ENCODE measurements at regions not wholly inside any gene's neighbourhood (a gene's known extent, or its start where the extent isn't known, plus 50 kb on each side); places are given as distances from the start of the nearest gene placed in this dataset.

GRCh38 chr3:73273341-73273740 lies 211.9 kb downstream of the EBLN2 start:
- Histone ChIP-seq H3K27me3 (ENCODE audit: control insufficient read depth, insufficient read depth, low read length) (no peaks in the 10 kb centered on the region), H3K36me3 (ENCODE audit: control insufficient read depth, insufficient read depth, low read length) (no peaks in the 10 kb centered on the region), H3K4me3 (ENCODE audit: low read depth, low read length) (no peak overlapping the region)
- TF ChIP-seq CTCF (IDR thresholded peaks at IDR 0.05; ENCODE audit: insufficient read depth, low read length, severe bottlenecking) = no peak
- FAIRE-seq (no peak), DNase-seq (ENCODE audit: low read depth) (no peak)

- no peak overlapping the region for H3K4me3 ChIP-seq (ENCODE audit: low read depth, low read length)
- TF ChIP-seq CTCF (IDR thresholded peaks at IDR 0.05; ENCODE audit: insufficient read depth, low read length, severe bottlenecking) = no peak
- no peak for FAIRE-seq
- H3K36me3 ChIP-seq (ENCODE audit: control insufficient read depth, insufficient read depth, low read length) = no peaks in the 10 kb centered on the region
- no peaks in the 10 kb centered on the region for H3K27me3 ChIP-seq (ENCODE audit: control insufficient read depth, insufficient read depth, low read length)
- DNase-seq (ENCODE audit: low read depth) = no peak
Measured at GRCh38 chr3:73280746-73281145, 219.3 kb downstream of the EBLN2 start.

- no peak for FAIRE-seq
- Histone ChIP-seq H3K27me3 (ENCODE audit: control insufficient read depth, insufficient read depth, low read length) (no peaks in the 10 kb centered on the region), H3K36me3 (ENCODE audit: control insufficient read depth, insufficient read depth, low read length) (no peaks in the 10 kb centered on the region), H3K4me3 (ENCODE audit: low read depth, low read length) (no peak overlapping the region)
- DNase-seq (ENCODE audit: low read depth) = no peak
- TF ChIP-seq CTCF (IDR thresholded peaks at IDR 0.05; ENCODE audit: insufficient read depth, low read length, severe bottlenecking) = no peak
Measured at GRCh38 chr3:73284472-73284871, 223.0 kb downstream of the EBLN2 start.

GRCh38 chr3:73291541-73291940 lies 230.1 kb downstream of the EBLN2 start:
- no peak overlapping the region for H3K4me3 ChIP-seq (ENCODE audit: low read depth, low read length)
- FAIRE-seq = no peak
- DNase-seq (ENCODE audit: low read depth) = no peak
- H3K27me3 ChIP-seq (ENCODE audit: control insufficient read depth, insufficient read depth, low read length) = no peaks in the 10 kb centered on the region
- no peak for TF ChIP-seq CTCF (IDR thresholded peaks at IDR 0.05; ENCODE audit: insufficient read depth, low read length, severe bottlenecking)
- H3K36me3 ChIP-seq (ENCODE audit: control insufficient read depth, insufficient read depth, low read length) = no peaks in the 10 kb centered on the region

- no peak for DNase-seq (ENCODE audit: low read depth)
- FAIRE-seq = no peak
Measured at GRCh38 chr3:73292220-73292619, 230.8 kb downstream of the EBLN2 start.

More at GRCh38 chr3:73292220-73292619, 230.8 kb downstream of the EBLN2 start:
- Histone ChIP-seq H3K4me3 (ENCODE audit: low read depth, low read length) (no peak overlapping the region), H3K27me3 (ENCODE audit: control insufficient read depth, insufficient read depth, low read length) (no peaks in the 10 kb centered on the region), H3K36me3 (ENCODE audit: control insufficient read depth, insufficient read depth, low read length) (no peaks in the 10 kb centered on the region)
- TF ChIP-seq CTCF (IDR thresholded peaks at IDR 0.05; ENCODE audit: insufficient read depth, low read length, severe bottlenecking) = no peak

Data from bronchial epithelial cell (primary cell).